ENCODE measurements at regions not wholly inside any gene's neighbourhood (a gene's known extent, or its start where the extent isn't known, plus 50 kb on each side); places are given as distances from the start of the nearest gene placed in this dataset.

- no peak overlapping the region for H3K4ac ChIP-seq (replicated peaks; ENCODE audit: insufficient read length, low read depth, low read length)
- no peaks in the 10 kb centered on the region for H3K23me2 ChIP-seq (ENCODE audit: low read depth, low read length)
- CTCF ChIA-PET (ENCODE audit: partially characterized antibody): no interaction called here
- H3K14ac ChIP-seq (ENCODE audit: insufficient read length): no peak overlapping the region
- no peak overlapping the region for H3K4me3 ChIP-seq (ENCODE audit: extremely low read depth in 1 of 4, insufficient read depth in 2 of 4, low read depth in 3 of 4, low read length in 4 of 4)
- H3K36me3 ChIP-seq (ENCODE audit: control insufficient read depth in 2 of 4, insufficient read depth in 4 of 4, low read length in 3 of 4): no peaks in the 10 kb centered on the region
- H3K4me1 ChIP-seq (replicated peaks in 1 of 4; ENCODE audit: control insufficient read depth in 3 of 4, insufficient read depth in 4 of 4, low read length in 3 of 4): no peaks in the 10 kb centered on the region
- H2BK15ac ChIP-seq (ENCODE audit: low read length): no peak overlapping the region
- H3K23ac ChIP-seq (ENCODE audit: insufficient read length): no peak overlapping the region
- H4K20me1 ChIP-seq (replicated peaks in 1 of 2; ENCODE audit: control insufficient read depth in 1 of 2, insufficient read depth in 2 of 2, low read length in 2 of 2): no peaks in the 10 kb centered on the region
- H3K9ac ChIP-seq (replicated peaks in 1 of 4; ENCODE audit: extremely low read depth in 1 of 4, low read depth in 3 of 4, low read length in 3 of 4): no peak overlapping the region
- no peaks in the 10 kb centered on the region for H3K27me3 ChIP-seq (replicated peaks in 1 of 4; ENCODE audit: control insufficient read depth in 3 of 4, extremely low read depth in 1 of 4, insufficient read depth in 3 of 4, low read length in 3 of 4)
- no peak overlapping the region for H4K91ac ChIP-seq (replicated peaks; ENCODE audit: insufficient read length, low read length)
- no peak overlapping the region for H4K5ac ChIP-seq (ENCODE audit: insufficient read length, low read depth, low read length)
- DNase-seq (ENCODE audit: low read depth in 1 of 2, low spot score in 2 of 2) (no peak), FAIRE-seq (no peak)
- no peak overlapping the region for H2BK12ac ChIP-seq (ENCODE audit: low read depth, low read length)
- WGBS, 2 experiments (ENCODE audit: extremely low coverage in 1 of 2, insufficient coverage in 1 of 2, insufficient read length in 1 of 2, insufficient replicate concordance in 2 of 2, low coverage in 1 of 2, low lambda C conversion rate in 2 of 2, missing lambda C conversion rate in 1 of 2): 69% methylated on average over 1 of the region's 1 CpG; no CpG with 5 or more reads in 1 of the 2 experiments
- POLR2A ChIA-PET (ENCODE audit: partially characterized antibody): no interaction called here
- H3K18ac ChIP-seq (ENCODE audit: extremely low read depth, low read length): no peak overlapping the region
- H2BK5ac ChIP-seq (ENCODE audit: low read depth, low read length): no peak overlapping the region
- no peak overlapping the region for H2AK5ac ChIP-seq (ENCODE audit: low read depth, low read length)
- H3K79me1 ChIP-seq (ENCODE audit: low read depth, low read length): no peaks in the 10 kb centered on the region
- H2AFZ ChIP-seq (ENCODE audit: low read length): no peak overlapping the region
- H3K4me2 ChIP-seq (ENCODE audit: insufficient read depth in 1 of 2, low read depth in 2 of 2, low read length in 2 of 2): no peak overlapping the region
- H3K56ac ChIP-seq (replicated peaks; ENCODE audit: insufficient read length, low read depth, low read length): no peak overlapping the region
- H2BK20ac ChIP-seq (ENCODE audit: low read length): no peak overlapping the region
- H3K79me2 ChIP-seq (ENCODE audit: control insufficient read depth in 1 of 2, insufficient read depth in 2 of 2, low read length in 2 of 2): no peaks in the 10 kb centered on the region
- no peak overlapping the region for H2BK120ac ChIP-seq (replicated peaks; ENCODE audit: low read depth, low read length)
- H3K27ac ChIP-seq (ENCODE audit: low read depth, low read length): no peak overlapping the region
- no peaks in the 10 kb centered on the region for H3K9me3 ChIP-seq (ENCODE audit: insufficient read depth in 2 of 2, low read depth in 1 of 2, low read length in 1 of 2)
- H4K8ac ChIP-seq (ENCODE audit: extremely low read depth, insufficient read depth, low read length): no peak overlapping the region
- TF ChIP-seq YY1 (IDR thresholded peaks at IDR 0.05; ENCODE audit: low read depth, low read length) (no peak), SAP30 (IDR thresholded peaks at IDR 0.05; ENCODE audit: insufficient read depth, insufficient replicate concordance, low read length) (no peak), NANOG (IDR thresholded peaks at IDR 0.05; ENCODE audit: insufficient read depth, low read depth, low read length, poor library complexity, severe bottlenecking) (no peak), SIRT6 (IDR thresholded peaks at IDR 0.05; ENCODE audit: low read length) (no peak), USF2 (IDR thresholded peaks at IDR 0.05; ENCODE audit: low read length) (no peak), ATF2 (IDR thresholded peaks at IDR 0.05; ENCODE audit: low read length) (no peak), TCF12 (IDR thresholded peaks at IDR 0.05; ENCODE audit: low read depth, low read length) (no peak), GABPA (IDR thresholded peaks at IDR 0.05; ENCODE audit: borderline replicate concordance, insufficient read depth, low read length) (no peak), SRF (IDR thresholded peaks at IDR 0.05; ENCODE audit: low read depth, low read length) (no peak), RAD21 (IDR thresholded peaks at IDR 0.05 in 1 of 2, conservative IDR thresholded peaks at IDR 0.05 in 1 of 2; ENCODE audit: low read depth in 2 of 2, low read length in 2 of 2) (no peak), KDM1A (IDR thresholded peaks at IDR 0.05; ENCODE audit: borderline replicate concordance, low read length) (no peak), POU5F1 (IDR thresholded peaks at IDR 0.05; ENCODE audit: low read depth, low read length) (no peak)
Measured at GRCh38 chr3:113374078-113374477, 67.2 kb downstream of the CFAP44 start.
